Coronary artery (tissue), 2 donors: ENCODE measurements at regions not wholly inside any gene's neighbourhood (a gene's known extent, or its start where the extent isn't known, plus 50 kb on each side); places are given as distances from the start of the nearest gene placed in this dataset.
"Not testable (repeated sequence)": the region's sequence is repeated elsewhere in the genome, so short reads cannot be mapped to it uniquely, and the experiment has no call there.

Experiments used
- DNase-seq: peaks from one replicate; pipeline ENCODE4 v3.0.0-alpha.2; 2017; ENCODE audit warnings: low spot score
- H3K27ac ChIP-seq, 2 donors: fragments of 200-600 bp; sonication (generic); one replicate each; pipeline ENCODE4 v1.5.1; 2016 to 2019
- H3K4me3 ChIP-seq: fragments of 200-600 bp; sonication (generic); 2 replicates; pipeline ENCODE4 v1.5.1; 2016; ENCODE audit warnings: mild to moderate bottlenecking, moderate library complexity
- TF ChIP-seq, protein P1 (sequence below): fragments of 200-600 bp; sonication (generic); IDR thresholded peaks from one replicate; pipeline ENCODE4 v1.5.1; 2019; ENCODE audit warnings: antibody characterized with exemption

DNA sequence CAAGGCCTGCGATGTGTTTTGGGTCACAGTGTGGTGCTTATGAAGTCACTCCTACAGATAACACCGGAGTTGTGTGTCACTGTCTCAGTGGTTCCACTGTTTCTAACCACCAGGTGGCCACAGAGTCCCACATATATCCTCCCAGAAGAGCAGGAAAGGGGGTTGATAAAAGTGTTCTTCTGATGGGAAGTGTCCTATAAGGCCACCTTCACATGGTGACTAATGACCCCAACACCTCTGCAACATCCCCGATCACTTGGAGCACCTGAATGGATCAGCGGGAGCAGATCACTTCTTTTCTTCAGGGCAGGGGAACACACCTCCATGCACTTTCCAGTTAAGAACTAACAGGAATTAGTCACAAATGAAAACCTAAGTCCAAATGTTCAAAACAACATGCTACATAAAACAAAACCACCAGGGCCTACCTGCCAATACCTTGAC lies 111.5 kb downstream of the PPIAL4G start:
- DNase-seq, H3K4me3 ChIP-seq, H3K27ac ChIP-seq: not testable (repeated sequence)
- TF ChIP-seq, protein P1, sequence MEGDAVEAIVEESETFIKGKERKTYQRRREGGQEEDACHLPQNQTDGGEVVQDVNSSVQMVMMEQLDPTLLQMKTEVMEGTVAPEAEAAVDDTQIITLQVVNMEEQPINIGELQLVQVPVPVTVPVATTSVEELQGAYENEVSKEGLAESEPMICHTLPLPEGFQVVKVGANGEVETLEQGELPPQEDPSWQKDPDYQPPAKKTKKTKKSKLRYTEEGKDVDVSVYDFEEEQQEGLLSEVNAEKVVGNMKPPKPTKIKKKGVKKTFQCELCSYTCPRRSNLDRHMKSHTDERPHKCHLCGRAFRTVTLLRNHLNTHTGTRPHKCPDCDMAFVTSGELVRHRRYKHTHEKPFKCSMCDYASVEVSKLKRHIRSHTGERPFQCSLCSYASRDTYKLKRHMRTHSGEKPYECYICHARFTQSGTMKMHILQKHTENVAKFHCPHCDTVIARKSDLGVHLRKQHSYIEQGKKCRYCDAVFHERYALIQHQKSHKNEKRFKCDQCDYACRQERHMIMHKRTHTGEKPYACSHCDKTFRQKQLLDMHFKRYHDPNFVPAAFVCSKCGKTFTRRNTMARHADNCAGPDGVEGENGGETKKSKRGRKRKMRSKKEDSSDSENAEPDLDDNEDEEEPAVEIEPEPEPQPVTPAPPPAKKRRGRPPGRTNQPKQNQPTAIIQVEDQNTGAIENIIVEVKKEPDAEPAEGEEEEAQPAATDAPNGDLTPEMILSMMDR, result peak; percentile 54

- H3K27ac ChIP-seq, H3K4me3 ChIP-seq, DNase-seq: not testable (repeated sequence)
Observed at GRCh38 chr1:148370661-148371060, 112.4 kb downstream of the PPIAL4G start.

- TF ChIP-seq, protein P1, result no peak
- H3K4me3 ChIP-seq, result no peak overlapping the region
Observed at GRCh38 chr1:148367596-148367995, 115.5 kb downstream of the PPIAL4G start.

DNA sequence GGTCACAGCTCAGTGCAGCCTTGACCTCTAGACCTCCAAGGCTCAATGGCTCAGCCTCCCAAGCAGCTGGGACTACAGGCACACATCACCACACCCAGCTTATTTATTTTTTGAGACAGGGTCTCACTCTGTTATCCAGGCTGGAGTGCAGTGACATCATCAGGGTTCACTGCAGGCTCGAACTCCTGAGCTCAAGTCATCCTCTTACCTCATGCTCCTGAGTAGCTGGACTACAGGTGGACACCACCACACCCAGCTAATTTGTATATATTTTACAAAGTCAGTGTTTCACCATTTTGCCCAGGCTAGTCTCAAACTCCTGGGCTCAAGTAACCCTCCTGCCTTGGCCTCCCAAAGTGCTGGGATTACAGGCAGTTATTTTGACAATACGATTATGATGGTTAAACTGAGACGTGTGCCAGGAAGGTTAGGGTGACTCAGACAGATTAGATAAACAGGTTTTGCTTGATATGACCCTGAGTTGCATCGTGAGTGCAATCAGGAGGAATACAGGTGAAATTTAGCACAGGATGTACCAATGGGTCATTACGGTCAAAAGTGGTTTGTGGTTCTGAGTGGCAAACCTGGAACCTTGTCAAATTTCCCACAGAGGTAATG lies 116.9 kb downstream of the PPIAL4G start:
- H3K27ac ChIP-seq, H3K4me3 ChIP-seq, DNase-seq: not testable (repeated sequence)

More at GRCh38 chr1:148367596-148367995, 115.5 kb downstream of the PPIAL4G start:
- no peak overlapping the region for H3K27ac ChIP-seq
- DNase-seq, result no peak

DNA sequence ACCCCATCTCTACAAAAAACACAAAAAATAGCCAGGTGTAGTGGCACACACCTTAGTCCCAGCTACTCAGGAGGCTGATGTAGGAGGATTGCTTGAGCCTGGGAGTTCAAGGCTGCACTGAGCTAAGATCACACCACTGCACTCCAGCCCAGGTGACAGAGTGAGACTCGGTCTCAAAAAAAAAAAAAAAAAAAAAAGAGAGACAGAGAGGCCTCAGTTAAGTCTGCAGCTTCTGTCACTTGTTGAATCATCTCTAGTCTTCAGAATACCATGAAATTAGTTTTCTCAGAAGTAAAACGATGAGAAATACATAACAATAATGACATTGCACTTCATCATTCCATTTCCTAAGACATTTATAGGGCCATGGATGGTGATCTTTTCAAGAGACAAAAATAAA lies 118.0 kb downstream of the PPIAL4G start:
- not testable (repeated sequence) for DNase-seq

GRCh38 chr1:148363979-148364378 lies 119.1 kb downstream of the PPIAL4G start:
- not testable (repeated sequence) for DNase-seq, H3K27ac ChIP-seq, H3K4me3 ChIP-seq

More for the DNA sequence above, 118.0 kb downstream of the PPIAL4G start:
- H3K27ac ChIP-seq, H3K4me3 ChIP-seq: not testable (repeated sequence)

DNA sequence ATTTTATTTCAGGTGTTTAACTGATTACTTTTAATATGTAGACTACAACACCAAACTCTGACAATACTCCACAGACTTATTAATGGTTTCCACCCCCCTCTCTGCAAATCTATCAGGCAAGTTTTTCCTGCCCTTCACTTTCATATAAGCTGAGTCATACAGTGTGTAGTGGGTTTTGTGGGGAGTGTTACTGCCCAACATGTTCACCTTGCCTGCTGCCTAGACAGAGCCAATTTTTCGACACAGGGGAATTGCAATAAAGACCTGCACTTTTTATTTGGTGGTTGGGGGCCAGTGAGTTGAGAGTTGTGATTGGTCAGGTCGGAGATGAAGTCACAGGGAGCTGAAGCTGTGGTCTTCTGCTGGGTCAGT lies 119.7 kb downstream of the PPIAL4G start:
- Histone ChIP-seq H3K27ac (no peak overlapping the region), H3K4me3 (no peak overlapping the region)
- TF ChIP-seq, protein P1, result no peak
- DNase-seq, result no peak

DNA sequence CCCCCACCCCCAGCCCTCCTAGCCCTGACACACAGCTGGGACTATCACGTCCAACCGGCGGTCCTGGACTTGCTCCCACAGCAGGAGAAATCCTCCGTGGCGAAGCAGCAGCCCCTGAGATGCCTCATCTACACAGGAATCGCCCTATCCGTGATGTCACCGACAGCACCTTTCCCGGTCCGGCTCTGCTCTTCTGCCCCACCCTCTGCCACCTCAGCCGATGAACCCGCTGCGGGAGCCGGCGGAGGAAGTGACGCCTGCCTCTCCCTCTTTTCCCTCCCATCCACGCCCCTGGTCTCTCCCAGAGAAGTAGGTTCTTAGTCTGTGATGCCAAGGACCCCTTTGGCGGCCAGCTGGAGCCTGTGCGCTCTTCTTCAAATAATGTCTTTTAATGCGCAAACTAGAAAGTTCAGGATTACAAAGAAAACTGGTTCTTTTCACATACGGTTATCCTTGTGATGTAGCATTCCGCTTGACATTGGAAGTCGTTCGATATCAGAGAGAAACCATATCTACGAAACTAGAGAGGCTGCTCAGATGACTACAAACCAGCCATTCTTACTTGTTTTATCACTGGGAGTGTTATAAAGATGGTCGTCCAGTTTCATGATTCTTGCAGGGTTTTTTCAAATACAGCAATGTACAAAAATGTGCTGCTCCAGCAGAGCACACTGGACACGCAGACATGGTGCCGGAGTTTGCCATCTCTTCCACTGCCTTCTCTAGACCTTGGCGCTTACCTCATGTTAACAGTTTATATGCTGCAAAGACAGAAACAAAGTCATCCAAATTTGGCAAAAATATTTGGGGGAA lies 120.3 kb downstream of the PPIAL4G start:
- peak overlapping the region; percentile 26 for H3K4me3 ChIP-seq
- TF ChIP-seq, protein P1, result no peak
- DNase-seq, result no peak
- H3K27ac ChIP-seq, result no peak overlapping the region

GRCh38 chr1:148362216-148362611 lies 120.9 kb downstream of the PPIAL4G start:
- peak overlapping the region; percentile 26 for H3K4me3 ChIP-seq
- no peak for DNase-seq
- no peak overlapping the region for H3K27ac ChIP-seq
- TF ChIP-seq, protein P1, result no peak

- peak overlapping the region; percentile 49 for H3K4me3 ChIP-seq
- H3K27ac ChIP-seq, DNase-seq: not testable (repeated sequence)
Observed at GRCh38 chr1:148361427-148362215, 121.5 kb downstream of the PPIAL4G start.
